AG10803 (cell line): ENCODE measurements at regions not wholly inside any gene's neighbourhood (a gene's known extent, or its start where the extent isn't known, plus 50 kb on each side); places are given as distances from the start of the nearest gene placed in this dataset.
"Not testable (repeated sequence)": the region's sequence is repeated elsewhere in the genome, so short reads cannot be mapped to it uniquely, and the experiment has no call there.

Experiments used
- DNase-seq: peaks from one replicate; pipeline ENCODE4 v3.0.0; 2010; ENCODE audit warnings: low read depth
- H3K4me3 ChIP-seq: 2 replicates; pipeline ENCODE4 v1.5.1; 2011; ENCODE audit warnings: mild to moderate bottlenecking, low read length, control low read depth
- TF ChIP-seq, protein P1 (sequence below): conservative IDR thresholded peaks from 2 replicates; pipeline ENCODE4 v1.5.1; 2011; ENCODE audit warnings: mild to moderate bottlenecking, low read length, control low read depth, inconsistent platforms

DNA sequence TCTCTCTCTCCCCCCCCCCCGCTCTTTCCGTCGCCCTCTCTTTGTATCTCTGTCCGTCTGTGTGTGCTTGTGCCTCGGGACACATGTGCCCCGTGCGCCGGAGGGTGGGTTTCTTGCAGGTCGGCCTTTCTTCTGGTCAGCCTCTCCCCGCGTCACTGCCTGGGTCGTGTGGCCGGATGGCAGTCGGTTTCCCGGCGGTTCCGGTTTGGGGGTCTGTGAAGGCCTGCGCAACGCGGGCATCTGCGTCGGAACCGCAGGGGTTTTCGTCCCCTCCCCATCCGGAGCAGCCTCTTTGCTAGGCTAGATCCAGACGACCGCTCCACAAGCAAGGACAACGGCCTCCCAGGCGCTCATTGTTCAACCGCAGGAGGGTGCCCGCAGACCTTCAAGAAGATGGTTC lies 1398.6 kb upstream of the PCDH10 start:
- not testable (repeated sequence) for DNase-seq, H3K4me3 ChIP-seq

DNA sequence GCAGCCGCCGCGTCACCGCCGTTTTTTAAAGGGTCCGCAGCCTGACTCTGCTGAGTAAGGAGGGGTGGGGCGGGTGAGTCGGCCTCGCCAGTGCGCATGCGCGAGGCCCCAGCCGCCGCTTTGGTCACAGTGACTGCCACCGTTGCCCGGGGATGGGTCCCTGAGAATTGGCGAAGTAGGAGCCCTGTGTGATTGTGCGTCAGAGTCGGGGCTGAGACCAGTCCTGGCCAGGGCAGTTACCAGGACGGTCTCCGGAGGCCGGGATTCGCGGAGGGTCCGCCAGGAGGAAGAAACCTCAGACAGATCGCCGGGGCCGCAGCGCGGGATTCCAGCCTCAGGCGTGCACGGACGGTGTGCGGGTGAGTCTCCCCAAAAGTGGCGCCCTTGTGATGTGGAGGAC lies 1386.9 kb upstream of the PCDH10 start:
- not testable (repeated sequence) for H3K4me3 ChIP-seq, DNase-seq

DNA sequence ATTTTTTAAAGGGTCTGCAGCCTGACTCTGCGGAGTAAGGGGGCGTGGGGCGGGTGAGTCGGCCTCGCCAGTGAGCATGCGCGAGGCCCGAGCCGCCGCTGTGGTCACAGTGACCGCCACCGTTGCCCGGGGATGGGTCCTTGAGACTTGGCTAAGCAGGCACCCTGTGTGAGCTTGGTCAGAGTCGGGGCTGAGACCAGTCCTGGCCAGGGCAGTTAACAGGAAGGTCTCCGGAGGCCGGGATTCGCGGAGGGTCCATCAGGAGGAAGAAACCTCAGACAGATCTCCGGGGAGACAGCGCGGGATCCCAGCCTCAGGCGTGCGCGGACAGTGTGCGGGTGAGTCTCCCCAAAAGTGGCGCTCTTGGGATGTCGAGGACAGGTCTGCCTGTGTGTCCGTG lies 1384.4 kb upstream of the PCDH10 start:
- DNase-seq: no peak
- H3K4me3 ChIP-seq: no peak overlapping the region
- TF ChIP-seq, protein P1, sequence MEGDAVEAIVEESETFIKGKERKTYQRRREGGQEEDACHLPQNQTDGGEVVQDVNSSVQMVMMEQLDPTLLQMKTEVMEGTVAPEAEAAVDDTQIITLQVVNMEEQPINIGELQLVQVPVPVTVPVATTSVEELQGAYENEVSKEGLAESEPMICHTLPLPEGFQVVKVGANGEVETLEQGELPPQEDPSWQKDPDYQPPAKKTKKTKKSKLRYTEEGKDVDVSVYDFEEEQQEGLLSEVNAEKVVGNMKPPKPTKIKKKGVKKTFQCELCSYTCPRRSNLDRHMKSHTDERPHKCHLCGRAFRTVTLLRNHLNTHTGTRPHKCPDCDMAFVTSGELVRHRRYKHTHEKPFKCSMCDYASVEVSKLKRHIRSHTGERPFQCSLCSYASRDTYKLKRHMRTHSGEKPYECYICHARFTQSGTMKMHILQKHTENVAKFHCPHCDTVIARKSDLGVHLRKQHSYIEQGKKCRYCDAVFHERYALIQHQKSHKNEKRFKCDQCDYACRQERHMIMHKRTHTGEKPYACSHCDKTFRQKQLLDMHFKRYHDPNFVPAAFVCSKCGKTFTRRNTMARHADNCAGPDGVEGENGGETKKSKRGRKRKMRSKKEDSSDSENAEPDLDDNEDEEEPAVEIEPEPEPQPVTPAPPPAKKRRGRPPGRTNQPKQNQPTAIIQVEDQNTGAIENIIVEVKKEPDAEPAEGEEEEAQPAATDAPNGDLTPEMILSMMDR: no peak

DNA sequence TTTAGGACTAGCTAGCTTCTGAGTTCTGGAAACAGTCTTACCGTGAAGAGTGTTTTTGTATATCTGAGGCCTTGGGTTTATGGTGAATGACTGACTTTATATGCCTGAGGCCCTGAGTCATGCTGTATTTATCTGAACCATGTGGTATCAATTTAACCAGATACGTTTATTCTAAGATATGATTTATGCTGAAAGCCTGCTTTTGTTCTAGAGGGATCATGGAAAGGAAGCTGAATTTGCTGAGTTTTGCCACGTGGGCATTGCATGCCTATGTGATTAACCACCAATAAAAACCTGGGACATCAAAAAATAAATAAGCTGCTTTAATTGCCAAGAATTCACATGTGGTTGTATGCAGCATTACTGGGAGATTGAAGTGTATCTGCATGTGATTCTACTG lies 1374.7 kb upstream of the PCDH10 start:
- H3K4me3 ChIP-seq: not testable (repeated sequence)
- peak; percentile 86 for DNase-seq

DNA sequence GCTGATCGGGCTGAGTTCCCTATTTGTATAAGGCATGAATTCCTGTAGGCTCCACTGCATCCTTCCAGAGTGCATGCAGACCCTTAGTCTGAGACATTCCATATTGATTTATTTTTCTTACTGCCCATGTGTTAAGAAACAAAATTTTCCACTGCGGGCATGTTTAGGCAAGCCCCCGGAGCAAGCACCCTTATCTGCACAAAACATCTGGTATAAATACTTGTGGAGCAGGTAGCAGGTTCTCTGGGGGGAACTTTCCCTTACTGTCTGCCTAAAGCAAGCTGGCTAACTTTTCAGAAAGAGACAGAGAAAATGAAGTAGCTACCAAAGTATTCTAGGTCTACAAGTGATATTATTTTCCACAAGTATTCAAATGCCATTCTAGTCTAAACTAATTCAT lies 1338.5 kb upstream of the PCDH10 start:
- H3K4me3 ChIP-seq, DNase-seq: not testable (repeated sequence)
